HEK293 (cell line): ENCODE measurements at regions not wholly inside any gene's neighbourhood (a gene's known extent, or its start where the extent isn't known, plus 50 kb on each side); places are given as distances from the start of the nearest gene placed in this dataset.
"Not testable (repeated sequence)": the region's sequence is repeated elsewhere in the genome, so short reads cannot be mapped to it uniquely, and the experiment has no call there.

Experiments
- CTCF ChIA-PET: fragments of 350-600 bp; formaldehyde crosslinking; extraction: SDS; loops from one replicate; lab custom pipeline; 2021; ENCODE audit warnings: antibody characterized with exemption; lab: Yijun Ruan, JAX
- POLR2A ChIA-PET: fragments of 300-600 bp; formaldehyde crosslinking; extraction: SDS; loops from one replicate; lab custom pipeline; 2020; ENCODE audit warnings: antibody characterized with exemption, inconsistent platforms; lab: Yijun Ruan, JAX
- H3K27ac ChIP-seq: fragments of 200-500 bp; sonication (Bioruptor generic); 2 replicates; pipeline ENCODE4 v1.5.1; 2014; ENCODE audit warnings: low read depth, low read length, control low read depth, inconsistent platforms; ENCODE audit errors: extremely low read depth
- H3K36me3 ChIP-seq, 2 experiments: fragments of 200-500 bp in 1 of 2; sonication (Bioruptor generic) in 1 of 2; 1 replicate in 1 of 2; 2 replicates in 1 of 2; pipeline ENCODE4 v1.5.1; 2014 to 2017; ENCODE audit warnings: inconsistent platforms in 2 of 2, low read length in 2 of 2; ENCODE audit not compliant: control insufficient read depth in 2 of 2, insufficient read depth in 1 of 2
- H3K4me1 ChIP-seq: fragments of 200-500 bp; sonication (Bioruptor generic); 2 replicates; pipeline ENCODE4 v1.5.1; 2014; ENCODE audit warnings: mild to moderate bottlenecking, low read length, inconsistent platforms; ENCODE audit not compliant: control insufficient read depth, insufficient read depth
- H3K4me3 ChIP-seq: 2 replicates; pipeline ENCODE4 v1.5.1; 2011; ENCODE audit warnings: low read depth, mild to moderate bottlenecking, control low read depth, low read length, moderate library complexity
- H3K9me3 ChIP-seq: fragments of 200-500 bp; sonication (Bioruptor generic); 2 replicates; pipeline ENCODE4 v1.5.1; 2014; ENCODE audit warnings: low read depth, low read length, inconsistent platforms; ENCODE audit not compliant: control insufficient read depth, insufficient read depth
- GLI2 ChIP-seq: fragments of 450-650 bp; formaldehyde crosslinking; IDR thresholded peaks from 2 replicates; pipeline ENCODE4; 2017; ENCODE audit warnings: missing biosample characterization, missing genetic modification characterization, low read depth, borderline replicate concordance
- MYNN ChIP-seq: fragments of 450-650 bp; formaldehyde crosslinking; IDR thresholded peaks from 2 replicates; pipeline ENCODE4 v1.5.1; 2016; ENCODE audit warnings: missing biosample characterization, missing genetic modification characterization, borderline replicate concordance
- RBAK ChIP-seq: fragments of 450-650 bp; formaldehyde crosslinking; IDR thresholded peaks from 2 replicates; pipeline ENCODE4 v1.5.1; 2016; ENCODE audit warnings: missing biosample characterization, missing genetic modification characterization
- SCRT2 ChIP-seq: fragments of 450-650 bp; formaldehyde crosslinking; IDR thresholded peaks from 2 replicates; pipeline ENCODE4 v1.5.1; 2016; ENCODE audit warnings: missing biosample characterization, missing genetic modification characterization
- TRIM28 ChIP-seq: IDR thresholded peaks from 2 replicates; pipeline ENCODE4 v1.6.1; 2011; ENCODE audit warnings: low read length, control low read depth, borderline replicate concordance
- ZBTB1 ChIP-seq: fragments of 450-650 bp; formaldehyde crosslinking; IDR thresholded peaks from 2 replicates; pipeline ENCODE4 v1.5.1; 2016; ENCODE audit warnings: missing biosample characterization, missing genetic modification characterization
- ZBTB17 ChIP-seq: fragments of 450-650 bp; formaldehyde crosslinking; IDR thresholded peaks from 2 replicates; pipeline ENCODE4 v1.5.1; 2016; ENCODE audit warnings: missing biosample characterization, missing genetic modification characterization
- ZNF174 ChIP-seq: fragments of 450-650 bp; formaldehyde crosslinking; IDR thresholded peaks from 2 replicates; pipeline ENCODE4 v1.5.0; 2017; ENCODE audit warnings: missing biosample characterization, mild to moderate bottlenecking, missing genetic modification characterization
- ZNF423 ChIP-seq: fragments of 450-650 bp; formaldehyde crosslinking; IDR thresholded peaks from 2 replicates; pipeline ENCODE4 v1.5.1; 2016; ENCODE audit warnings: missing biosample characterization, missing genetic modification characterization
- ZNF501 ChIP-seq: fragments of 450-650 bp; formaldehyde crosslinking; IDR thresholded peaks from 2 replicates; pipeline ENCODE4 v1.5.1; 2016; ENCODE audit warnings: missing biosample characterization, missing genetic modification characterization
- ZNF521 ChIP-seq: fragments of 450-650 bp; formaldehyde crosslinking; IDR thresholded peaks from 2 replicates; pipeline ENCODE4 v1.5.1; 2017; ENCODE audit warnings: missing biosample characterization, mild to moderate bottlenecking, missing genetic modification characterization
- ZNF571 ChIP-seq: fragments of 450-650 bp; formaldehyde crosslinking; IDR thresholded peaks from 2 replicates; pipeline ENCODE4 v1.5.0; 2017; ENCODE audit warnings: missing biosample characterization, missing genetic modification characterization
- ZNF791 ChIP-seq: fragments of 450-650 bp; formaldehyde crosslinking; IDR thresholded peaks from 2 replicates; pipeline ENCODE4 v1.5.1; 2016; ENCODE audit warnings: missing biosample characterization, missing genetic modification characterization

DNA sequence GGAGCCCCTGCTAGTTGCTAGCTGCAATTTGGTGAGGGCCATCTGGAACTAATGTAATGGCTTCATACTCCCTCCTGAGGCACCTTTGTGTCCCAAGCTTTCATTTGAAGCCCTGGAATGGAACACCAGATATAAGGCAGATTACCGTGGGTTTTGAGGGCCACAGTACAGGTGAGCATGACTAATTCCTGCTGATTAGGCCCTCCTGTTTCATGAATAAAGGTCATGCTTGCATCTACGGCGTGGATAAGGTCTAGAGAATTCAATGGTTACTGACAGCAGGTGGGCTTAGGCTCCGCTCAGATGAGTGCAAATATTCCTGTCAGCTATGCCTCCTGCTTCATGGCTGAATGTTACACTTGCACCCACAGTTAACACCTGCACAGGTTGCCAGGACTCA, 495.4 kb downstream of the NAP1L3 start:
- TF ChIP-seq TRIM28 (peak; percentile 78; the same call in 1 of the 2 replicates), ZNF521 (tag by site-specific recombination) (no peak)
- ChIA-PET POLR2A (no interaction called here), CTCF (no interaction called here)
- H3K36me3 ChIP-seq: no peaks in the 10 kb centered on the region
- H3K4me3 ChIP-seq: no peak overlapping the region
- H3K27ac ChIP-seq: no peak overlapping the region
- H3K4me1 ChIP-seq: no peaks in the 10 kb centered on the region
- no peaks in the 10 kb centered on the region; the same call in none of the 2 replicates for H3K9me3 ChIP-seq

DNA sequence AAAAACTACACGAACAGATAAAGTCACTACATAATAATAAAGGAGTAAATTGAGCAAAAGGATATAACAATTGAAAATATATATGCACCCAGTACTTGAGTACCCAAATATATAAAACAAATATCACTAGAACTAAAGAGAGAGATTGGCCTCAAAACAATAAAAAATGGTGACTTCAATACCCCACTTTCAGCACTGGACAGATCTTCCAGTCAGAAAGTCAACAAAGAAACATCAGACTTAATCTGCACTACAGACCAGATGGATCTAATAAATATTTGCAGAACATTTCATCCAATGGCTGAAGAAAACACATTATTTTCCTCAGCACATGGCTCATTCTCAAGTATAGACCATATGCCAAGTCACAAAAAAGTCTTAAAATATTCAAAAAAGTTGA, 503.6 kb downstream of the NAP1L3 start:
- POLR2A ChIA-PET: no interaction called here
- H3K9me3 ChIP-seq: no peaks in the 10 kb centered on the region
- TF ChIP-seq GLI2: no peak
- H3K36me3 ChIP-seq: no peaks in the 10 kb centered on the region
- CTCF ChIA-PET: no interaction called here
- H3K4me1 ChIP-seq: no peaks in the 10 kb centered on the region
- no peak overlapping the region for H3K4me3 ChIP-seq
- no peak overlapping the region for H3K27ac ChIP-seq

DNA sequence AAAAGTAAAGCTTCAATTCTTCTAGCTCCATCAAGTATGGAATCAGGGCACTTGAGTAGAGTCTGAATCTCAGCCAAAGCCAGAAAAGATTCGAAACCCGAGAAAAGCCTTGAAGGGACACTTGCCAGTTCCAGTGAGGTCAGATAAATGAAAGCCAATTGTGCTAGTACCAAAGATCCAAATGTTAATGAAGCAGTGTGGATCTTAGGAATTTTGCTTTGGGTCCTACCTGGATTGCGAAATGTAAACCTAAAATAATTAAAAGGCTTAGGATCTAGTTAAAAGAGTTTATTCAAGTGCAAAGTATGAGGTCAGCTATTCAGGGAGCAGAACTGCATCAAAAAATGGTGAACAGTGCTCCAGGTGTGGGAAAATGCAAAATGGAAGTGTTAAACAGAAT, 552.6 kb downstream of the NAP1L3 start:
- CTCF ChIA-PET: no interaction called here
- Histone ChIP-seq H3K4me1 (no peaks in the 10 kb centered on the region), H3K36me3 (no peaks in the 10 kb centered on the region), H3K9me3 (no peaks in the 10 kb centered on the region), H3K4me3 (no peak overlapping the region), H3K27ac (no peak overlapping the region)
- POLR2A ChIA-PET: no interaction called here
- TF ChIP-seq TRIM28: no peak
- TF ChIP-seq SCRT2: no peak
- TF ChIP-seq ZNF174 (tag by site-specific recombination): no peak
- no peak for TF ChIP-seq ZBTB1 (tag by site-specific recombination)
- no peak for TF ChIP-seq ZBTB17 (tag by site-specific recombination)
- TF ChIP-seq MYNN (tag by site-specific recombination): no peak
- TF ChIP-seq ZNF571 (tag by site-specific recombination): no peak
- TF ChIP-seq ZNF423 (tag by site-specific recombination): no peak
- no peak for TF ChIP-seq ZNF791
- no peak for TF ChIP-seq ZNF501 (tag by site-specific recombination)
- no peak for TF ChIP-seq RBAK

DNA sequence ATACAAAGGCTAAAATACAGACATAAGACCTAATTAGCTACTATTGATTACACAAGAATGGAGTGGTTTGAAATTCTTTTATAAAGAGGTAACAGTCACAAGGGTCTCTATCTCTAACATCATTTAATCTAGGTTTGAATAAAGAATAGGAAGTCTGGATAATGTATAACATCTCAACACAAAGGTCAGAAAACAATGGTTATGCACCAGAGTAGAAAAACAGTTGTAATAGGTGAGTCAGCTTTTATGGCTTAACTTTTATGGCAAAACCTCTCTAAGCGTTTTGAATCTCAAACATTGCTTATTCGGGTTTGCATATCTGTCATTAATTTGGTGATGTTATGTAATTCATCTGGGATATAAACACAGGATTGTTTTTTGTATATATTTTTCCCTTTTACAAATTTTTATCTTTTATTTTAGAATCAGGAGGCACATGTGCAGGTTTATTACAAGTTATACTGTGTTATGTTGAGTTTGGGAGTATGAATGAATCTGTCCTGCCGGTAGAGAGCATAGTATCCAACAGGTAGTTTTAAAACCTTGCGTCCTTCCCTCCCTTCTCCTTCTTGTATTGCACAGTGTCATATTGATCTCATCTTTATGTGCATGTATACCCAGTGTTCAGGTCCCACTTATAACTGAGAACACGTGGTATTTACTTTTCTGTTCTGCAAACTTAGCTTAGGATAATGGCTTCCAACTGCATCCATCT, 569.9 kb downstream of the NAP1L3 start:
- H3K9me3 ChIP-seq, H3K27ac ChIP-seq, POLR2A ChIA-PET, H3K4me3 ChIP-seq, H3K4me1 ChIP-seq, H3K36me3 ChIP-seq: not testable (repeated sequence)
- CTCF ChIA-PET: interaction anchor here (0.6 kb wide), 1 partner anchor 434 kb away, joined by 3 read pairs; no protein-coding TSS in a partner anchor

DNA sequence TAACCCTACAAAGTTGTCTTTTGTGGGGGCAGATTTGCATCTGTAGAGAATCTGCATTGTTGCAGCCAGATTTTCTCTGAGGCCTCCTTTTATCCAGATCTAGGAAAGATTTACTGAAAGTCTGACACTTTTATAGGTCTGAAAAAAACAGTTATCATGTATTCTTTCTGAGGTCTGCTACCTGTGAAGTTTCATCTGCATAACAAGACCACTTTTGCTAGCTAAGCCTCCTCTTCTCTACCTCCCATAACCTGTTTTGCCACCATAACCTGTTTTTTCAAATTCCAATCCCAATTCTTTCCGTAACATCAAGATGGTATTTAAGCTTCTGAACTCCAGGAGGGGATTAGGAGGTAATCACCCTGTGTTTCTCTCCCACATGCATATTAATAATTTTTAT, 577.8 kb downstream of the NAP1L3 start:
- CTCF ChIA-PET, H3K4me3 ChIP-seq, POLR2A ChIA-PET, H3K36me3 ChIP-seq, H3K27ac ChIP-seq, H3K9me3 ChIP-seq, H3K4me1 ChIP-seq: not testable (repeated sequence)

DNA sequence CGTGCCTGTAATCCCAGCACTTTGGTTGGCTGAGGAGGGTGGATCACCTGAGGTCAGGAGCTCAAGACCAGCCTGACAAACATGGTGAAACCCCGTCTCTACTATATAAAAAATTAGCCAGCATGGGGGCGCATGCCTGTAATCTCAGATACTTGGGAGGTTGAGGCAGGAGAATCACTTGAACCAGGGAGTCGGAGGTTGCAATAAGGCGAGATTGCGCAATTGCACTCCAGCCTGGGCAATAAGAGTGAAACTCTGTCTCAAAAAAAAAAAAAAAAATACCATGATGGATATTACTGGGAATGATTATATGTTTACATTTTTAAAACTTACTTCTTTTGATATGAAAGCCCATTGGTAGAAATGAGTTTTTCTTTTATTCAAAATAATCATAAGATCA, 594.5 kb downstream of the NAP1L3 start:
- H3K9me3 ChIP-seq, H3K27ac ChIP-seq, H3K4me3 ChIP-seq, H3K36me3 ChIP-seq, H3K4me1 ChIP-seq, POLR2A ChIA-PET, CTCF ChIA-PET: not testable (repeated sequence)

DNA sequence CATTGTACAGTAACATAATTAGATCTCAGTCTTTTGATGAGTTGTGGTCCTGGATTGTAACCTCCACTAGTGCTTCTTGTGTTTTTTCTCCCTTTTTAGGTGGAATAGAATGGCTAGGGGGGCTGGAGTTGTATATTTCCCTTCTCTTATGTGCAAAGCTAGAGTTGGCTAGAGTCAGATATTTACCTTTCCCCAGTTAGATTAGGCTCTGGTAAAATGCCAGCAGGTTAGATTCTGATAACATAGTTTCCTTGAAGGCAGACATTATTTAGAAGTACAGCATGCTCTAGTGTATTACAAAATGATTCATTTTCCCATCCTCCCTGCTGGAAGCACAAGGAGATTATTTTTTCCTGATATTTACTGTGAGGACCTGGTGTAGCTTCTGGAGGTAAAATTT, 618.1 kb downstream of the NAP1L3 start:
- H3K27ac ChIP-seq, H3K4me1 ChIP-seq, CTCF ChIA-PET, H3K9me3 ChIP-seq, H3K36me3 ChIP-seq, H3K4me3 ChIP-seq, POLR2A ChIA-PET: not testable (repeated sequence)

DNA sequence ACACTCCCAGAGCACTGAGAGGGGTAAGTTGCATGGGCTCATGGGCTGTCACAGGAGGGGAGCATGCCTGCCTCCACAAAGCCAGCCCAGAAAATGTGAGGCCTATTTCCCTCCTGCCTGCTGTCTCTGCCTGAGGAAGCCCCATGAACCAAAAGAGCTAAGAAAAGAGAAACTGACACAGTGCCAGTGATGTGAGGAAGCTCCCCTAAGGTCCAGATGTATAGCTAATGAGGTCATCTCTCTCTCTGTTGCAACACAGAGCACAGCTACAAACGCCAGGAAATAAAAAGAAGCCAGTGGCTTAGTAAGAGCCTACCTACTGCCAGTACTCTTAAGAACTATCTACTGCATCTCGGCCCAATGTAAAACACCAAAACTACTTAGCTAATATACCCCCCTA, 653.5 kb downstream of the NAP1L3 start:
- POLR2A ChIA-PET, H3K4me1 ChIP-seq, CTCF ChIA-PET, H3K9me3 ChIP-seq, H3K4me3 ChIP-seq, H3K27ac ChIP-seq, H3K36me3 ChIP-seq: not testable (repeated sequence)
